ENCODE measurements at regions not wholly inside any gene's neighbourhood (a gene's known extent, or its start where the extent isn't known, plus 50 kb on each side); places are given as distances from the start of the nearest gene placed in this dataset.

DNA sequence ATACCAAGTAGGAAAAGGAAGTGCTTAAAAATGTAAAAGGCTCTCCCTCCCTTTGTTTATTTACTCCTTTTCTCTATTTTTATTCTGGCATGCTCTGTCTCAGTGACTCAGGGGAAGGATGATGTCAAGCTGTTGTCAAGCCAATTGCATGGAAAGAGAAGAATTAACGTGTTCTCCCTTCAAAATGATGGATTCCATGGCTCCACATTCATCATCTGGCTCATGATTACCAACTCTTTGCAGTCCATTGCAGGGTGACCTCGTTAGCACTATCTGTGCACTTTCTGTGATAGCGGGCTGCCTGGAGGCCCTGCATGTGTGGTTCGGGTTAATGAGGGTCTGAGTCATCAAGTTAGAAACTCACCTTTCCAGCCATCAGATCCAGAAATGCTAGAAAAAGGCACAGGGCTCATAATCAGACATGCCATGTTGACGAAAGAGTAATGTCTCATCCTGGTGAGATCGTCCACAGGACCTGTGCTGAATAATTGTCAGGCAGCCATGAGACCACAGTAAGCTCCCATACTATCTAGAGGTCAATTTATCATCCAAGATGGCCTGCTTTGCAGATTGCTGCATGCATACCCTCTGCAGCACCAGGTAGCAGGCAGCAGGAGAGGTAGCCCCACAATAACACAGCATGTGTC, 79.2 kb upstream of the BTG1 start:
- H3K27ac ChIP-seq (ENCODE audit: low read length) = no peak overlapping the region
- H3K4me1 ChIP-seq (ENCODE audit: control insufficient read depth in 1 of 2, insufficient read depth in 2 of 2, low read length in 2 of 2) = no peaks in the 10 kb centered on the region
- no peaks in the 10 kb centered on the region for H3K9me3 ChIP-seq (ENCODE audit: control insufficient read depth in 1 of 2, low read length in 2 of 2)
- H3K27me3 ChIP-seq (ENCODE audit: low read depth, low read length) = no peaks in the 10 kb centered on the region
- no peaks in the 10 kb centered on the region for H3K36me3 ChIP-seq (ENCODE audit: control insufficient read depth in 1 of 2, insufficient read depth in 2 of 2, low read length in 2 of 2)
- H3K4me3 ChIP-seq (ENCODE audit: low read depth in 1 of 2, low read length in 2 of 2) = no peak overlapping the region

GRCh38 chr12:92223481-92223880, 77.8 kb upstream of the BTG1 start:
- Histone ChIP-seq H3K27ac (ENCODE audit: low read length) (no peak overlapping the region), H3K9me3 (ENCODE audit: control insufficient read depth in 1 of 2, low read length in 2 of 2) (no peaks in the 10 kb centered on the region)

GRCh38 chr12:92221656-92222315, 76.1 kb upstream of the BTG1 start:
- H3K9me3 ChIP-seq (ENCODE audit: control insufficient read depth in 1 of 2, low read length in 2 of 2) = no peaks in the 10 kb centered on the region
- no peaks in the 10 kb centered on the region for H3K4me1 ChIP-seq (ENCODE audit: control insufficient read depth in 1 of 2, insufficient read depth in 2 of 2, low read length in 2 of 2)
- H3K27ac ChIP-seq (ENCODE audit: low read length) = no peak overlapping the region
- H3K4me3 ChIP-seq (ENCODE audit: low read depth in 1 of 2, low read length in 2 of 2) = no peak overlapping the region
- no peaks in the 10 kb centered on the region for H3K27me3 ChIP-seq (ENCODE audit: low read depth, low read length)
- no peaks in the 10 kb centered on the region for H3K36me3 ChIP-seq (ENCODE audit: control insufficient read depth in 1 of 2, insufficient read depth in 2 of 2, low read length in 2 of 2)

More at GRCh38 chr12:92223481-92223880, 77.8 kb upstream of the BTG1 start:
- H3K27me3 ChIP-seq (ENCODE audit: low read depth, low read length) = no peaks in the 10 kb centered on the region
- no peaks in the 10 kb centered on the region for H3K36me3 ChIP-seq (ENCODE audit: control insufficient read depth in 1 of 2, insufficient read depth in 2 of 2, low read length in 2 of 2)
- no peaks in the 10 kb centered on the region for H3K4me1 ChIP-seq (ENCODE audit: control insufficient read depth in 1 of 2, insufficient read depth in 2 of 2, low read length in 2 of 2)
- no peak overlapping the region for H3K4me3 ChIP-seq (ENCODE audit: low read depth in 1 of 2, low read length in 2 of 2)

- Histone ChIP-seq H3K4me1 (ENCODE audit: control insufficient read depth in 1 of 2, insufficient read depth in 2 of 2, low read length in 2 of 2) (no peaks in the 10 kb centered on the region), H3K27ac (ENCODE audit: low read length) (no peak overlapping the region), H3K4me3 (ENCODE audit: low read depth in 1 of 2, low read length in 2 of 2) (no peak overlapping the region), H3K36me3 (ENCODE audit: control insufficient read depth in 1 of 2, insufficient read depth in 2 of 2, low read length in 2 of 2) (no peaks in the 10 kb centered on the region), H3K9me3 (ENCODE audit: control insufficient read depth in 1 of 2, low read length in 2 of 2) (no peaks in the 10 kb centered on the region), H3K27me3 (ENCODE audit: low read depth, low read length) (no peaks in the 10 kb centered on the region)
These were observed 72.9 kb upstream of the BTG1 start for GRCh38 chr12:92218394-92219077.

DNA sequence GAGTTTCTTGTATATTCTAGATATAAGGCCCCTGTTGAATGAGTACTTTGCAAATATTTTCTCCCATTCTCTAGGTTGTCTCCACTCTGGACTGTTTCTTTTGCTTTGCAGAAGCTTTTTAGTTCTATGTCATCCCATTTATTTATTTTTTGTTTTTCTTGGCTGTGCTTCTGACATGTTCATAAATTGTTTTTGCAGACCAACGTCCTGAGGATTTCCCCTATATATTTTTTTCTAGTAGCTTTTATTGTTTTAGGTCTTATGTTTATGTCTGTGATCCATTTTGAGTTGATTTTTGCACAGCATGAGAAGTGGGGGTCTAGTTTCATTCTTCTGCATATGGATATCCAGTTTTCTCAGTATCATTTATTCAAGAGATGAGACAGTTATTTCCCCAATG, 70.4 kb upstream of the BTG1 start:
- Histone ChIP-seq H3K4me3 (ENCODE audit: low read depth in 1 of 2, low read length in 2 of 2) (no peak overlapping the region), H3K27me3 (ENCODE audit: low read depth, low read length) (no peaks in the 10 kb centered on the region), H3K36me3 (ENCODE audit: control insufficient read depth in 1 of 2, insufficient read depth in 2 of 2, low read length in 2 of 2) (no peaks in the 10 kb centered on the region), H3K27ac (ENCODE audit: low read length) (no peak overlapping the region), H3K9me3 (ENCODE audit: control insufficient read depth in 1 of 2, low read length in 2 of 2) (no peaks in the 10 kb centered on the region), H3K4me1 (ENCODE audit: control insufficient read depth in 1 of 2, insufficient read depth in 2 of 2, low read length in 2 of 2) (no peaks in the 10 kb centered on the region)

DNA sequence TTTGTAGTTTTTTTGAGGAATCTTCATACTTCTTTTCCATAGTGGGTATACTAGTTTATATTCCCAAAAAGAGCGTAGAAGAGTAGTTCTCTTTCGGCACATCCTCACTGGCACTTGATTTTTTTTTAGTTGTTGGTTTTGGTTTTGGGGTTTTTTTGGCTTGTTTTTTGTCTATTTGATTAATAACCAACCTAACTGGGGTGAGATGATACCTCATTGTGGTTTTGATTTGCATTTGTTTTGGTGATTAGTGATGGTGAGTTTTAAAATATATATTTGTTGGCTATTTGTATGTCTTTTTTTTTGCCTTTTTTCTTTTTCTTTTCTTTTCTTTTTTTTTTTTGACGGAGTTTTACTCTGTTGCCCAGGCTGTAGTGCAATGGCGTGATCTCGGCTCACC, 69.7 kb upstream of the BTG1 start:
- no peaks in the 10 kb centered on the region for H3K36me3 ChIP-seq (ENCODE audit: control insufficient read depth in 1 of 2, insufficient read depth in 2 of 2, low read length in 2 of 2)
- H3K27me3 ChIP-seq (ENCODE audit: low read depth, low read length) = no peaks in the 10 kb centered on the region
- H3K27ac ChIP-seq (ENCODE audit: low read length) = no peak overlapping the region
- no peaks in the 10 kb centered on the region for H3K4me1 ChIP-seq (ENCODE audit: control insufficient read depth in 1 of 2, insufficient read depth in 2 of 2, low read length in 2 of 2)
- no peak overlapping the region for H3K4me3 ChIP-seq (ENCODE audit: low read depth in 1 of 2, low read length in 2 of 2)
- H3K9me3 ChIP-seq (ENCODE audit: control insufficient read depth in 1 of 2, low read length in 2 of 2) = no peaks in the 10 kb centered on the region

DNA sequence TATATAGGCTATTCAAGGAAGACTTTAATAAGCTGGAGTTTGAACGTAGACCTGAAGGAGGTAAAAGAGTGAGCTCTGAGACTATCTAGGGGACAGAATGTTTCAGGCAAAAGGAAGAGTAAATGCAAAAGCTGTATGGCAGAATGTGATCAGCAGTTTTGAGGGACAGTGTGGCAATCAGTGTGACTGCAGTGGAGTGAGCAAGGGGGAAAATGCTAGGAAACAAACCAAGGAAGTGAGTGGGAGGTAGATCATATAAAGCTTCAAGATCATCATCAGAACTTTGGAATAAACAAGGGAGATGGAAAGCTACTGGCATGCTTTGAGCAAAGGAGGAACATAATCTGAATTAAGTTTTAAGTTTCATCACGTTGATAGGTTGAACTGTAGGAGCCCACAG, 67.5 kb upstream of the BTG1 start:
- Histone ChIP-seq H3K4me1 (ENCODE audit: control insufficient read depth in 1 of 2, insufficient read depth in 2 of 2, low read length in 2 of 2) (no peaks in the 10 kb centered on the region), H3K27ac (ENCODE audit: low read length) (no peak overlapping the region), H3K9me3 (ENCODE audit: control insufficient read depth in 1 of 2, low read length in 2 of 2) (no peaks in the 10 kb centered on the region), H3K36me3 (ENCODE audit: control insufficient read depth in 1 of 2, insufficient read depth in 2 of 2, low read length in 2 of 2) (no peaks in the 10 kb centered on the region), H3K4me3 (ENCODE audit: low read depth in 1 of 2, low read length in 2 of 2) (no peak overlapping the region), H3K27me3 (ENCODE audit: low read depth, low read length) (no peaks in the 10 kb centered on the region)

- Histone ChIP-seq H3K27me3 (ENCODE audit: low read depth, low read length) (no peaks in the 10 kb centered on the region), H3K4me3 (ENCODE audit: low read depth in 1 of 2, low read length in 2 of 2) (no peak overlapping the region), H3K36me3 (ENCODE audit: control insufficient read depth in 1 of 2, insufficient read depth in 2 of 2, low read length in 2 of 2) (no peaks in the 10 kb centered on the region), H3K4me1 (ENCODE audit: control insufficient read depth in 1 of 2, insufficient read depth in 2 of 2, low read length in 2 of 2) (no peaks in the 10 kb centered on the region), H3K9me3 (ENCODE audit: control insufficient read depth in 1 of 2, low read length in 2 of 2) (no peaks in the 10 kb centered on the region), H3K27ac (ENCODE audit: low read length) (no peak overlapping the region)
These were observed 64.4 kb upstream of the BTG1 start for GRCh38 chr12:92210071-92210470.

DNA sequence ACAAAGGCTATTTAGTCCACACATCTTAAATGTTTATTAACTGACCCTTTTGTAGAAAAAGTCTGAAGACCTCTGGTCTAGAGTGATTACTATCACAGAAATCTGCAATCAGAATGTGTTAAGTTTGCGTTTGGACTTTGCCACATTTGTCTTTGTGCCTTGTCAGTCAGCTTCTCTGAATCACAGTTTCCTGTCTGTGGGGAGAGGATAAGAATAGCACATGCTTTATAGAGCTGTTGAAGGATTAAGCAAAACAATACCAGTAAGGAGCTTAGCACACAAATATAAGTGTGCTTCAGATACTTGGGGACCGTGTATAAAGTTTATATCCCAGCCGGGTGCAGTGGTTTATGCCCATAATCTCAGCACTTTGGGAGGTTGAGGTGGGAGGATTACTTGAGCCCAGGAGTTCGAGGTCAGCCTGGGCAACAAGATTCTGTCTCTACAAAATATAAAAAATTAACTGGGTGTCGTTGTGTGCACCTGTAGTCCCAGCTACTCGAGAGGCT, 63.0 kb upstream of the BTG1 start:
- Histone ChIP-seq H3K9me3 (ENCODE audit: control insufficient read depth in 1 of 2, low read length in 2 of 2) (no peaks in the 10 kb centered on the region), H3K4me3 (ENCODE audit: low read depth in 1 of 2, low read length in 2 of 2) (no peak overlapping the region), H3K27me3 (ENCODE audit: low read depth, low read length) (no peaks in the 10 kb centered on the region), H3K36me3 (ENCODE audit: control insufficient read depth in 1 of 2, insufficient read depth in 2 of 2, low read length in 2 of 2) (no peaks in the 10 kb centered on the region), H3K4me1 (ENCODE audit: control insufficient read depth in 1 of 2, insufficient read depth in 2 of 2, low read length in 2 of 2) (no peaks in the 10 kb centered on the region), H3K27ac (ENCODE audit: low read length) (no peak overlapping the region)

DNA sequence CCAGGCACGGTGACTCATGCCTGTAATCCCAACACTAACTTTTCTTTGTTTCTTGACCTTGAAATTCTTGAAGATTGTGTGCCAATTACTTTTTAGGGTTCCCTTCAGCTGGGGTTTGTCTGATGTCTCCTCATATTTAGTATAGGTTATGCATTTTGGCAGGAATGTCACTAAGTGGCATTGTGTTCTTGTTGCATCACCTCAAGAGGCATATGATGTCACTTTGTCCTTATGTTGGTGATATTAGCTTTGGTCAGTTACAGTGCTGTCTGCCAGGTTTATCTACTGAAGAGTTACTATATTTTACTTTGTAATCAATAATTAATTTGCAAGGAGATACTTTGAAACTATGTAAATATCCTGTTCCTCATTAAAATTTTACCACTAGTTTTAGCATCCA, 61.0 kb upstream of the BTG1 start:
- Histone ChIP-seq H3K36me3 (ENCODE audit: control insufficient read depth in 1 of 2, insufficient read depth in 2 of 2, low read length in 2 of 2) (no peaks in the 10 kb centered on the region), H3K27me3 (ENCODE audit: low read depth, low read length) (no peaks in the 10 kb centered on the region), H3K4me1 (ENCODE audit: control insufficient read depth in 1 of 2, insufficient read depth in 2 of 2, low read length in 2 of 2) (no peaks in the 10 kb centered on the region), H3K9me3 (ENCODE audit: control insufficient read depth in 1 of 2, low read length in 2 of 2) (no peaks in the 10 kb centered on the region), H3K27ac (ENCODE audit: low read length) (no peak overlapping the region), H3K4me3 (ENCODE audit: low read depth in 1 of 2, low read length in 2 of 2) (no peak overlapping the region)

DNA sequence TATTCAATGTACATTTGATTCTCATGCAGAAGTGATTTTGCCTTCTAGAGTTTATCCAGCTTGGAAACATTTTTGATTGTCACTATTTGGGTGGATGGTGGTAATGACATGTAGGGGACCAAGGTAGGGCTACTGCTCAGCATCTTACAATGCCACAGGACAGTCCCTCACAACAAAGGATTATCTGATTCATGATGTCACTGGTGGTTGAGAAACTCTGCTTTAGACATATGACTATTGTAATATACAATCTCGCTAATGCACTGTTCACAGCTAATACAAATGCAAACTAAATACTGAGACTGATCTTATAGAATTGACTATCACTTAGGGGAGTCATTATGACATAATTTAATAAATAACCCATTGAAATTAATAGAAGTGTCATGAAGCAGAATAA, 60.4 kb upstream of the BTG1 start:
- Histone ChIP-seq H3K4me3 (ENCODE audit: low read depth in 1 of 2, low read length in 2 of 2) (no peak overlapping the region), H3K27me3 (ENCODE audit: low read depth, low read length) (no peaks in the 10 kb centered on the region), H3K27ac (ENCODE audit: low read length) (no peak overlapping the region), H3K9me3 (ENCODE audit: control insufficient read depth in 1 of 2, low read length in 2 of 2) (no peaks in the 10 kb centered on the region), H3K4me1 (ENCODE audit: control insufficient read depth in 1 of 2, insufficient read depth in 2 of 2, low read length in 2 of 2) (no peaks in the 10 kb centered on the region), H3K36me3 (ENCODE audit: control insufficient read depth in 1 of 2, insufficient read depth in 2 of 2, low read length in 2 of 2) (no peaks in the 10 kb centered on the region)

Measured in muscle layer of duodenum (tissue), 2 donors.